Lower lobe of right lung (tissue), 2 donors: ENCODE measurements at regions not wholly inside any gene's neighbourhood (a gene's known extent, or its start where the extent isn't known, plus 50 kb on each side); places are given as distances from the start of the nearest gene placed in this dataset.
"Not testable (repeated sequence)": the region's sequence is repeated elsewhere in the genome, so short reads cannot be mapped to it uniquely, and the experiment has no call there.

Experiments
- ATAC-seq, 2 donors: fragments of 200-7000 bp; cut with Tn5 transposase; one replicate each; pipeline ENCODE4 v1.9.1; 2020 to 2022; ENCODE audit warnings: mild to moderate bottlenecking in 2 of 2, moderate library complexity in 2 of 2
- DNase-seq: peaks from one replicate; pipeline ENCODE4 v3.0.0-alpha.2; 2020
- H3K27ac ChIP-seq: fragments of 200-600 bp; one replicate; pipeline ENCODE4 v1.8.0; 2022
- H3K27me3 ChIP-seq: fragments of 200-600 bp; one replicate; pipeline ENCODE4 v1.8.0; 2022; ENCODE audit warnings: low read depth
- H3K36me3 ChIP-seq: fragments of 200-600 bp; one replicate; pipeline ENCODE4 v1.8.0; 2022; ENCODE audit warnings: mild to moderate bottlenecking
- H3K4me1 ChIP-seq: fragments of 200-600 bp; one replicate; pipeline ENCODE4 v1.8.0; 2022
- H3K4me3 ChIP-seq: fragments of 200-600 bp; one replicate; pipeline ENCODE4 v1.8.0; 2022; ENCODE audit warnings: mild to moderate bottlenecking
- H3K9me3 ChIP-seq: fragments of 200-600 bp; one replicate; pipeline ENCODE4 v1.8.0; 2022
- CTCF ChIP-seq: fragments of 200-600 bp; IDR thresholded peaks from one replicate; pipeline ENCODE4 v1.8.0; 2022; ENCODE audit warnings: antibody characterized with exemption, mild to moderate bottlenecking
- intact Hi-C: fragments of 100-400 bp; cut with DNase I; formaldehyde crosslinking; loops from one replicate; pipeline ENCODE4 v1.11.0; 2022
- donor health status: DM: no; HTN: yes; CAD: no; lungs with severe emphysema.

- ATAC-seq (no peak), DNase-seq (no peak)
- Histone ChIP-seq H3K27me3 (no peaks in the 10 kb centered on the region), H3K36me3 (no peaks in the 10 kb centered on the region), H3K4me1 (no peaks in the 10 kb centered on the region), H3K27ac (no peak overlapping the region), H3K4me3 (no peak overlapping the region), H3K9me3 (no peaks in the 10 kb centered on the region)
- intact Hi-C loops, result no loop called here
- TF ChIP-seq CTCF, result no peak
Measured at GRCh38 chr18:64693766-64694165, 544.9 kb upstream of the LINC00305 start.

GRCh38 chr18:64692826-64693225 lies 543.9 kb upstream of the LINC00305 start:
- Histone ChIP-seq H3K4me3 (no peak overlapping the region), H3K27ac (no peak overlapping the region), H3K36me3 (no peaks in the 10 kb centered on the region), H3K9me3 (no peaks in the 10 kb centered on the region), H3K4me1 (no peaks in the 10 kb centered on the region), H3K27me3 (no peaks in the 10 kb centered on the region)
- no peak for DNase-seq
- no peak for ATAC-seq
- intact Hi-C loops, result no loop called here
- TF ChIP-seq CTCF, result no peak

GRCh38 chr18:64679121-64679520 lies 530.2 kb upstream of the LINC00305 start:
- H3K36me3 ChIP-seq, result no peaks in the 10 kb centered on the region
- H3K4me3 ChIP-seq, result no peak overlapping the region
- ATAC-seq (no peak), DNase-seq (no peak)
- H3K4me1 ChIP-seq, result no peaks in the 10 kb centered on the region
- no peak for TF ChIP-seq CTCF
- no peaks in the 10 kb centered on the region for H3K27me3 ChIP-seq
- H3K9me3 ChIP-seq, result no peaks in the 10 kb centered on the region
- H3K27ac ChIP-seq, result no peak overlapping the region
- intact Hi-C loops, result no loop called here

GRCh38 chr18:64678048-64678447 lies 529.2 kb upstream of the LINC00305 start:
- ATAC-seq (no peak), DNase-seq (no peak)
- intact Hi-C loops, result no loop called here
- Histone ChIP-seq H3K4me1 (no peaks in the 10 kb centered on the region), H3K27ac (no peak overlapping the region), H3K9me3 (no peaks in the 10 kb centered on the region), H3K4me3 (no peak overlapping the region), H3K36me3 (no peaks in the 10 kb centered on the region), H3K27me3 (no peaks in the 10 kb centered on the region)
- no peak for TF ChIP-seq CTCF

- Histone ChIP-seq H3K9me3 (no peaks in the 10 kb centered on the region), H3K27me3 (no peaks in the 10 kb centered on the region), H3K4me1 (no peaks in the 10 kb centered on the region), H3K27ac (no peak overlapping the region), H3K36me3 (no peaks in the 10 kb centered on the region), H3K4me3 (no peak overlapping the region)
- intact Hi-C loops, result no loop called here
- TF ChIP-seq CTCF, result no peak
- DNase-seq (no peak), ATAC-seq (no peak)
Measured at GRCh38 chr18:64674694-64675093, 525.8 kb upstream of the LINC00305 start.

- H3K36me3 ChIP-seq, DNase-seq, H3K4me3 ChIP-seq, H3K9me3 ChIP-seq, H3K4me1 ChIP-seq, H3K27me3 ChIP-seq, ATAC-seq, intact Hi-C loops, H3K27ac ChIP-seq: not testable (repeated sequence)
Measured at GRCh38 chr18:64671293-64671692, 522.4 kb upstream of the LINC00305 start.
